ENCODE measurements at regions not wholly inside any gene's neighbourhood (a gene's known extent, or its start where the extent isn't known, plus 50 kb on each side); places are given as distances from the start of the nearest gene placed in this dataset.

- no peak overlapping the region for H3K27ac Mint-ChIP-seq (ENCODE audit: unreplicated experiment)
- H3K4me1 Mint-ChIP-seq, result peaks cover 13% of the 10 kb centered on the region
- no peaks in the 10 kb centered on the region for H3K9me3 Mint-ChIP-seq
- H3K27me3 Mint-ChIP-seq (ENCODE audit: low read depth), result no peaks in the 10 kb centered on the region
- TF ChIP-seq CTCF (conservative IDR thresholded peaks at IDR 0.05), result no peak
- no peak for DNase-seq (ENCODE audit: low read depth, low spot score)
- no peak overlapping the region for H3K4me3 Mint-ChIP-seq
- no peaks in the 10 kb centered on the region for H3K36me3 Mint-ChIP-seq (ENCODE audit: low read depth)
These were observed 168.3 kb downstream of the SEC14L1 start for GRCh38 chr17:77308861-77309726.

GRCh38 chr17:77310336-77310735 is 169.6 kb downstream of the SEC14L1 start:
- Mint-ChIP-seq H3K27me3 (ENCODE audit: low read depth) (no peaks in the 10 kb centered on the region), H3K4me3 (no peak overlapping the region), H3K27ac (ENCODE audit: unreplicated experiment) (no peak overlapping the region), H3K4me1 (peaks cover 8% of the 10 kb centered on the region), H3K36me3 (ENCODE audit: low read depth) (no peaks in the 10 kb centered on the region), H3K9me3 (no peaks in the 10 kb centered on the region)
- no peak for DNase-seq (ENCODE audit: low read depth, low spot score)
- TF ChIP-seq CTCF (conservative IDR thresholded peaks at IDR 0.05), result no peak

- H3K27me3 Mint-ChIP-seq (ENCODE audit: low read depth), result no peaks in the 10 kb centered on the region
- H3K36me3 Mint-ChIP-seq (ENCODE audit: low read depth), result no peaks in the 10 kb centered on the region
- peaks cover 11% of the 10 kb centered on the region for H3K4me1 Mint-ChIP-seq
- no peak overlapping the region for H3K27ac Mint-ChIP-seq (ENCODE audit: unreplicated experiment)
- H3K4me3 Mint-ChIP-seq, result no peak overlapping the region
- DNase-seq (ENCODE audit: low read depth, low spot score), result no peak
- no peaks in the 10 kb centered on the region for H3K9me3 Mint-ChIP-seq
- TF ChIP-seq CTCF (conservative IDR thresholded peaks at IDR 0.05), result no peak
These were observed 170.7 kb downstream of the SEC14L1 start for GRCh38 chr17:77311371-77311981.

GRCh38 chr17:77312061-77312701 is 171.4 kb downstream of the SEC14L1 start:
- DNase-seq (ENCODE audit: low read depth, low spot score), result no peak
- Mint-ChIP-seq H3K4me1 (peaks cover 7% of the 10 kb centered on the region), H3K36me3 (ENCODE audit: low read depth) (no peaks in the 10 kb centered on the region), H3K4me3 (no peak overlapping the region), H3K27me3 (ENCODE audit: low read depth) (no peaks in the 10 kb centered on the region), H3K9me3 (no peaks in the 10 kb centered on the region), H3K27ac (ENCODE audit: unreplicated experiment) (no peak overlapping the region)
- TF ChIP-seq CTCF (conservative IDR thresholded peaks at IDR 0.05), result no peak

GRCh38 chr17:77312786-77313599 is 172.2 kb downstream of the SEC14L1 start:
- no peak for DNase-seq (ENCODE audit: low read depth, low spot score)
- H3K9me3 Mint-ChIP-seq, result no peaks in the 10 kb centered on the region
- peaks cover 8% of the 10 kb centered on the region for H3K4me1 Mint-ChIP-seq
- no peak for TF ChIP-seq CTCF (conservative IDR thresholded peaks at IDR 0.05)
- no peak overlapping the region for H3K4me3 Mint-ChIP-seq
- H3K27me3 Mint-ChIP-seq (ENCODE audit: low read depth), result no peaks in the 10 kb centered on the region
- H3K36me3 Mint-ChIP-seq (ENCODE audit: low read depth), result no peaks in the 10 kb centered on the region
- H3K27ac Mint-ChIP-seq (ENCODE audit: unreplicated experiment), result no peak overlapping the region

Data from neural crest cell (in vitro differentiated cells).